H9 (cell line): ENCODE measurements at regions not wholly inside any gene's neighbourhood (a gene's known extent, or its start where the extent isn't known, plus 50 kb on each side); places are given as distances from the start of the nearest gene placed in this dataset.

Experiments used
- DNase-seq: peaks from one replicate; pipeline ENCODE4 v3.0.0-alpha.2; 2017
- H2AFZ ChIP-seq: one replicate; pipeline ENCODE4 v1.6.1; 2013; ENCODE audit warnings: mild to moderate bottlenecking, low read length, control low read depth, moderate library complexity
- H2AK5ac ChIP-seq: 2 replicates; pipeline ENCODE4 v1.6.1; 2013; ENCODE audit warnings: low read length, control low read depth, mixed read lengths; ENCODE audit not compliant: insufficient read length
- H2BK120ac ChIP-seq: one replicate; pipeline ENCODE4 v1.6.1; 2013; ENCODE audit warnings: low read depth, mild to moderate bottlenecking, low read length, control low read depth, inconsistent platforms; ENCODE audit not compliant: poor library complexity, severe bottlenecking
- H2BK12ac ChIP-seq: 2 replicates; pipeline ENCODE4 v1.6.1; 2013; ENCODE audit warnings: low read length, control low read depth, mixed read lengths, low read depth; ENCODE audit not compliant: insufficient read length
- H2BK15ac ChIP-seq: 2 replicates; pipeline ENCODE4 v1.6.1; 2013; ENCODE audit warnings: low read depth, low read length, control low read depth
- H2BK20ac ChIP-seq: one replicate; pipeline ENCODE4 v1.6.1; 2013; ENCODE audit warnings: low read depth, mild to moderate bottlenecking, low read length, control low read depth, inconsistent platforms; ENCODE audit not compliant: poor library complexity, severe bottlenecking
- H2BK5ac ChIP-seq: 2 replicates; pipeline ENCODE4 v1.6.1; 2013; ENCODE audit warnings: low read length, control low read depth, mixed read lengths; ENCODE audit not compliant: insufficient read length
- H3K14ac ChIP-seq: 2 replicates; pipeline ENCODE4 v1.6.1; 2013; ENCODE audit warnings: low read length, control low read depth; ENCODE audit not compliant: insufficient read depth
- H3K18ac ChIP-seq: 2 replicates; pipeline ENCODE4 v1.6.1; 2013; ENCODE audit warnings: low read depth, mild to moderate bottlenecking, mixed read lengths, low read length, control low read depth; ENCODE audit not compliant: insufficient read length
- H3K23ac ChIP-seq: 2 replicates; pipeline ENCODE4 v1.6.1; 2013; ENCODE audit warnings: low read length, control low read depth, mixed read lengths, low read depth; ENCODE audit not compliant: insufficient read length
- H3K23me2 ChIP-seq: 2 replicates; pipeline ENCODE4 v1.6.1; 2013; ENCODE audit warnings: low read depth, mild to moderate bottlenecking, mixed read lengths, low read length, control low read depth; ENCODE audit not compliant: insufficient read length, poor library complexity, severe bottlenecking
- H3K27ac ChIP-seq: 2 replicates; pipeline ENCODE4 v1.5.1; 2013; ENCODE audit warnings: low read length, control low read depth, mixed read lengths, low read depth; ENCODE audit not compliant: insufficient read length
- H3K27me3 ChIP-seq: 2 replicates; pipeline ENCODE4 v1.6.1; 2013; ENCODE audit warnings: low read length, control low read depth, inconsistent platforms; ENCODE audit not compliant: insufficient read depth
- H3K4ac ChIP-seq: 2 replicates; pipeline ENCODE4 v1.6.1; 2013; ENCODE audit warnings: low read depth, mild to moderate bottlenecking, control low read depth, inconsistent platforms, low read length, moderate library complexity
- H3K4me1 ChIP-seq: 2 replicates; pipeline ENCODE4 v1.6.1; 2013; ENCODE audit warnings: low read length, control low read depth, inconsistent platforms; ENCODE audit not compliant: insufficient read depth
- H3K4me2 ChIP-seq: 2 replicates; pipeline ENCODE4 v1.6.1; 2013; ENCODE audit warnings: low read length, control low read depth, mixed read lengths; ENCODE audit not compliant: insufficient read length, insufficient read depth
- H3K56ac ChIP-seq: 2 replicates; pipeline ENCODE4 v1.6.1; 2013; ENCODE audit warnings: low read depth, mild to moderate bottlenecking, mixed read lengths, low read length, control low read depth; ENCODE audit not compliant: insufficient read length
- H3K79me1 ChIP-seq: 2 replicates; pipeline ENCODE4 v1.6.1; 2013; ENCODE audit warnings: low read depth, mild to moderate bottlenecking, moderate library complexity, low read length, control low read depth, inconsistent platforms; ENCODE audit not compliant: insufficient read depth, poor library complexity, severe bottlenecking
- H3K79me2 ChIP-seq: 2 replicates; pipeline ENCODE4 v1.6.1; 2013; ENCODE audit warnings: low read length, control low read depth, inconsistent platforms; ENCODE audit not compliant: insufficient read depth
- H3K9ac ChIP-seq: 2 replicates; pipeline ENCODE4 v1.6.1; 2013; ENCODE audit warnings: low read length, control low read depth, mixed read lengths; ENCODE audit not compliant: insufficient read length; ENCODE audit errors: extremely low read depth
- H3K9me3 ChIP-seq: one replicate; pipeline ENCODE4 v1.6.1; 2013; ENCODE audit warnings: low read depth, low read length, inconsistent platforms; ENCODE audit not compliant: control insufficient read depth
- H3T11ph ChIP-seq: one replicate; pipeline ENCODE4 v1.6.1; 2013; ENCODE audit warnings: mild to moderate bottlenecking, low read length, control low read depth, inconsistent platforms
- H4K20me1 ChIP-seq: one replicate; pipeline ENCODE4 v1.6.1; 2013; ENCODE audit not compliant: control insufficient read depth, insufficient read length, insufficient read depth
- H4K5ac ChIP-seq: 2 replicates; pipeline ENCODE4 v1.6.1; 2013; ENCODE audit warnings: low read depth, mild to moderate bottlenecking, mixed read lengths, low read length, control low read depth; ENCODE audit not compliant: insufficient read length
- H4K8ac ChIP-seq: replicated peaks from 2 replicates; pipeline ENCODE4 v1.6.1; 2013; ENCODE audit warnings: low read length, control low read depth, mixed read lengths, low read depth; ENCODE audit not compliant: insufficient read length
- H4K91ac ChIP-seq: 2 replicates; pipeline ENCODE4 v1.6.1; 2013; ENCODE audit warnings: low read depth, mild to moderate bottlenecking, moderate library complexity, mixed read lengths, low read length, control low read depth; ENCODE audit not compliant: insufficient read length
- H3K27ac Mint-ChIP-seq, 3 experiments: 2 replicates in 2 of 3; 3 replicates in 1 of 3; pipeline ENCODE4 v1.8.0; 2020 to 2021; ENCODE audit warnings: mixed read lengths in 3 of 3, mild to moderate bottlenecking in 1 of 3, moderate library complexity in 1 of 3
- H3K27me3 Mint-ChIP-seq: 2 replicates; pipeline ENCODE4 v1.8.0; 2021; ENCODE audit warnings: low read depth, mild to moderate bottlenecking, moderate library complexity, mixed read lengths
- H3K36me3 Mint-ChIP-seq, 3 experiments: 2 replicates in 2 of 3; 3 replicates in 1 of 3; pipeline ENCODE4 v1.8.0; 2020 to 2021; ENCODE audit warnings: low read depth in 3 of 3, mixed read lengths in 3 of 3; ENCODE audit not compliant: insufficient read depth in 1 of 3
- H3K4me1 Mint-ChIP-seq, 2 experiments: 2 replicates each; pipeline ENCODE4 v1.8.0; 2020; ENCODE audit warnings: mixed read lengths in 2 of 2
- H3K4me3 Mint-ChIP-seq, 2 experiments: 2 replicates in 1 of 2; 3 replicates in 1 of 2; pipeline ENCODE4 v1.8.0; 2020 to 2021; ENCODE audit warnings: mild to moderate bottlenecking in 2 of 2, mixed read lengths in 2 of 2, moderate library complexity in 1 of 2
- H3K9me3 Mint-ChIP-seq, 2 experiments: 2 replicates in 1 of 2; 3 replicates in 1 of 2; pipeline ENCODE4 v1.8.0; 2020; ENCODE audit warnings: mild to moderate bottlenecking in 2 of 2, mixed read lengths in 2 of 2, moderate library complexity in 1 of 2
- WGBS: extraction: QIAGEN DNeasy Blood & Tissue Kit; methylation state at CpG from one replicate; pipeline ENCODE4 v1.1.7; 2013; ENCODE audit warnings: missing lambda C conversion rate, low lambda C conversion rate, mixed read lengths; ENCODE audit not compliant: insufficient read length; ENCODE audit errors: extremely low coverage; 5-methylcytosine and 5-hydroxymethylcytosine counted together
- TF ChIP-seq, protein P1 (sequence below): fragments of 200-600 bp; sonication (generic); conservative IDR thresholded peaks from 3 replicates; pipeline ENCODE4 v1.8.0; 2021; ENCODE audit warnings: antibody characterized with exemption, mild to moderate bottlenecking

DNA sequence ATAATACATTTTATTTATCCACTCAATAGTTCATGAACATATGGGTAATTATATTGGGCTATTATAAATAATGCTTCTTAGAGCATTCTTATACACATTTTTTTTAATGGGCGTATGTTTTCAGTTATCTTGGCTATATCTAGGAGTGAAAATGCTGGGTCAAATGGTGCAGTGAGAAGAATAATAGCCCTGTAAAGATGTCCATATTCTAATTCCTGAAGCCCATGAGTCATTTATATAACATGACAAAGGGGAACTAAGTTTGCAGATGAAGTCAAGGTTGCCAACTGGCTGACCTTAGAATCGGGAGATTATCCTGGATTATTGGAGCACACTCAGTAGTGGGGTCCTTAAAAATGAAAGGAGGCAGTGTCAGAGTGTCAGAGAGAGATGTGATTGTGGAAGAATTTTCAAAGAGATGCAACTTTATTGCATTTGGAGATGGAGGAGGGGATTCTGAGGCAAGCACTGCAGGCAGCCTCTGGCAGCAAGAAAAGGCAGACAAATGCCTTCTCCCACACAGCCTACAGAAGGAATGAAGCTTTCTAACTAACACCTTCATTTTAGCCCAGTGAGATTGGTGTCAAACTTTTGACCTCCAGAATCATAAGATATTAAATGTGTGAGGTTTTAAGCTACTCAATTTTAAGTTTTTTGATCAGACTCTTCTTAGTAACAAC lies 106.1 kb upstream of the HS3ST1 start:
- WGBS = no CpG with 5 or more reads among the region's 2 CpGs
- no peaks in the 10 kb centered on the region for H3K27me3 Mint-ChIP-seq
- no peaks in the 10 kb centered on the region for H3K79me1 ChIP-seq
- peaks cover 5 to 8% of the 10 kb centered on the region in 2 experiments for H3K4me1 Mint-ChIP-seq
- peaks cover 0 to 8% (median 1%) of the 10 kb centered on the region in 3 experiments; a peak in 4 of 7 replicates for H3K36me3 Mint-ChIP-seq
- H3K27ac ChIP-seq = no peak overlapping the region
- H3T11ph ChIP-seq = no peak overlapping the region
- TF ChIP-seq, protein P1, sequence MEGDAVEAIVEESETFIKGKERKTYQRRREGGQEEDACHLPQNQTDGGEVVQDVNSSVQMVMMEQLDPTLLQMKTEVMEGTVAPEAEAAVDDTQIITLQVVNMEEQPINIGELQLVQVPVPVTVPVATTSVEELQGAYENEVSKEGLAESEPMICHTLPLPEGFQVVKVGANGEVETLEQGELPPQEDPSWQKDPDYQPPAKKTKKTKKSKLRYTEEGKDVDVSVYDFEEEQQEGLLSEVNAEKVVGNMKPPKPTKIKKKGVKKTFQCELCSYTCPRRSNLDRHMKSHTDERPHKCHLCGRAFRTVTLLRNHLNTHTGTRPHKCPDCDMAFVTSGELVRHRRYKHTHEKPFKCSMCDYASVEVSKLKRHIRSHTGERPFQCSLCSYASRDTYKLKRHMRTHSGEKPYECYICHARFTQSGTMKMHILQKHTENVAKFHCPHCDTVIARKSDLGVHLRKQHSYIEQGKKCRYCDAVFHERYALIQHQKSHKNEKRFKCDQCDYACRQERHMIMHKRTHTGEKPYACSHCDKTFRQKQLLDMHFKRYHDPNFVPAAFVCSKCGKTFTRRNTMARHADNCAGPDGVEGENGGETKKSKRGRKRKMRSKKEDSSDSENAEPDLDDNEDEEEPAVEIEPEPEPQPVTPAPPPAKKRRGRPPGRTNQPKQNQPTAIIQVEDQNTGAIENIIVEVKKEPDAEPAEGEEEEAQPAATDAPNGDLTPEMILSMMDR = no peak
- no peak overlapping the region for H3K4me3 Mint-ChIP-seq
- H3K14ac ChIP-seq = no peak overlapping the region
- no peaks in the 10 kb centered on the region for H4K20me1 ChIP-seq
- no peak for DNase-seq
- H4K5ac ChIP-seq = no peak overlapping the region
- no peak overlapping the region for H3K56ac ChIP-seq
- H3K4me2 ChIP-seq = no peak overlapping the region
- H2BK15ac ChIP-seq = no peak overlapping the region
- no peak overlapping the region for H2BK120ac ChIP-seq
- no peak overlapping the region for H4K8ac ChIP-seq
- H4K91ac ChIP-seq = no peak overlapping the region
- H2BK20ac ChIP-seq = no peak overlapping the region
- H3K79me2 ChIP-seq = no peaks in the 10 kb centered on the region
- no peaks in the 10 kb centered on the region for H3K27me3 ChIP-seq
- no peak overlapping the region for H2AK5ac ChIP-seq
- H3K27ac Mint-ChIP-seq = peak overlapping the region in 1 of 3 experiments; percentile 7; a peak in 1 of 7 replicates
- no peak overlapping the region for H2BK5ac ChIP-seq
- peaks cover 8 to 9% of the 10 kb centered on the region in 2 experiments for H3K9me3 Mint-ChIP-seq
- H3K23ac ChIP-seq = no peak overlapping the region
- H3K18ac ChIP-seq = no peak overlapping the region
- H3K9ac ChIP-seq = no peak overlapping the region
- no peak overlapping the region for H3K4ac ChIP-seq
- H2BK12ac ChIP-seq = no peak overlapping the region
- no peaks in the 10 kb centered on the region for H3K4me1 ChIP-seq
- no peaks in the 10 kb centered on the region for H3K9me3 ChIP-seq
- no peaks in the 10 kb centered on the region for H3K23me2 ChIP-seq
- no peak overlapping the region for H2AFZ ChIP-seq
